ENCODE measurements at regions not wholly inside any gene's neighbourhood (a gene's known extent, or its start where the extent isn't known, plus 50 kb on each side); places are given as distances from the start of the nearest gene placed in this dataset.

DNA sequence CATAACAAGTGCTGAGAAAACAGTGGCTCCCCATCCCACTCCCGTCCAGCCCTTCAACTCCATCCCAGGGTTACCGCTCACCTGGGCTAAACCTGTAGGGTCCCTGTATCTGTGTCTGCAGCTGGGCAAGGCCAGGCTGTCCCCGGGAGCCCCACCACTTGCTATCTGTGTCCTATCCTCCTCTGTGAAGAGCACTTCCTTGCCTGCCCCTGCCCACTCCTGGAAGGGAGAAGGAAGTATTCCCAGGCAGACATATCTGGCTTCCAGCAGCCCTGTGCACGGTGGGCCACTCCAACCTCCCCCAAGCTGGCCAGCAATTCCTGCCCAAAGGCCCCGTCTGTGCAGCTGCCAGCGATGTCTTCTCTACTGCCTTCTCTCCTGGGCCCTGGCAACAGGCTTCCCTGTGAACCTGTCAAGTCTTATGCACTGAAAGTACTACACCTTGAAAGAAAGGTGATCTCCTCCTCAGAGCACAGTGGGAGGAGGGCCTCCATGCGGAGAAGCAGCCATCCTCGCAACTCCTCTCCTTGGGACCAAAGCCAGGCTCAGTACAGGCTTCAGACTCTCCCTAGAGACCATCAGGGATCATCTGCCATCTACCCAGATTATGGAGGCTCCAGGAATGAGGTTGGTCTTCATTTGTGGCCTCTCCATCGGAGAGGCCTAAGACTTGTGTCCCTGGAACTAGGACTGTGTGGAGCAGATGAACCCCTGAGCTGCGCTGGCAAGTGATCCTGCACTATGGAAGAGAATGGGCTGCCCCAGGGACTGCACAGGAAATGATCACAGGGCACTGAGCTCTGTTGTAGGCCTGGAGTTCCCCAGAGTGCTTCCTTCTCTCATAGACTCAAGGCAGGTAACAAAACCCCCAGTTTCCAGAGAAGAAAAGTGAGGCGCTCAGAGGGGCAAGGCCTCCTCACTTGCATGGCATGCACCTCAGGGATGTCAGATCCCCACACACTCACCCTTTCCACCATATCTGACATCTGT is 663.6 kb downstream of the BCL11B start:
- peak; percentile 50 for DNase-seq

DNA sequence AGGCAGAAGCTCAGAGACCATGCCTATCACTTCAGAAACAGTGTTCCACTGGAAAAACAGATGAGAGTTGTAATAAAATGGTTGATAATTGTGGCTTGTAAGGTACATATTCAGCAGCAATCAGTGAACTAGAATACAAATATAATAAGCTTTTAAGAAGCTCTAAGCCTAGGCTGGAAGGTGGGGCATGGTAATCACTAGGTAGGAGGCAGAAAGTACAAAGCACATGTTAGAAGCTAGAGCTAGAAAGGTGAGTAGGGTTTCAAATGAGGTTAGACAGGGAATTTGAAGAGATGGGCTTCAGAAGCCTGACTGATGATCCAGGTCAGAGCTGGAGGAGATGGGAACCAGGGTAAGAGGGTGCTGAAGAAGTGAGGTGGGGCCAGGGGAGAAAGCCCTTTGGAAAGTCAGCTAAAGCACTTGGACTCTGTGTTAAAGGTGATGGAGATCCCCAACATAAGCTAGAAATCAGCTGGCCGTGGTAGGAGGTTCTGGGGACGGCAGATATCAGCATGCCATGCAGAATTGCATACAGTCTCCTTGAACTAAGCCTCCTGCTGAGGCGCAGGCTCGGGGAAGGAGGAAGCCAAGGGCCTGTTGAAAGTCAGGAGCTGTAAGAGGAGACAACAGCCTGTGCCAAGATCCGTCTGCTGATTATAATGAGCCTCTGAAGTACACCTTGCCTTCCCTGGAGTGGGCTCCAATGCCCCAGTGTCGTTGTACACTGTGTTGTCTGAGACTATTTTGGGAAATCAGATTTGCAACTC is 659.4 kb downstream of the BCL11B start:
- peak; percentile 99 for DNase-seq

DNA sequence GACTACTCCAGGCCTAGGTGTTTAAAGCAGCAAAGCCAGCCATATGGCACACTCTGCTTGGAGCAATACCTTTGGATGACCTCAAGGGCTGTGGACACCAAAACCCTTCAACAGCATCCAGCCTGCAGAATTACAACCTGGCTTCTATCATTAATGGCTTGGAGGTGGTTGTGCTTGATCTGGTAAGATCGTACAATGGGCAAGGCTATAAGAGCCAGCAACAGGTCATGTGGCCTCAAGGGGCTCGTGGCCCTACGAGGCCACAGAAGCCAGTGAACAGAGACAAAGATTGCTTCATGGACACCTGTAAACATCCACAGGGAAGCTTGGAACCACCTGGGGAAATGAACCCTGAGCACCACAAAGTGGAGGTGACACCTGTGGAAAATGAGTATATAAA is 657.3 kb downstream of the BCL11B start:
- DNase-seq = no peak

DNA sequence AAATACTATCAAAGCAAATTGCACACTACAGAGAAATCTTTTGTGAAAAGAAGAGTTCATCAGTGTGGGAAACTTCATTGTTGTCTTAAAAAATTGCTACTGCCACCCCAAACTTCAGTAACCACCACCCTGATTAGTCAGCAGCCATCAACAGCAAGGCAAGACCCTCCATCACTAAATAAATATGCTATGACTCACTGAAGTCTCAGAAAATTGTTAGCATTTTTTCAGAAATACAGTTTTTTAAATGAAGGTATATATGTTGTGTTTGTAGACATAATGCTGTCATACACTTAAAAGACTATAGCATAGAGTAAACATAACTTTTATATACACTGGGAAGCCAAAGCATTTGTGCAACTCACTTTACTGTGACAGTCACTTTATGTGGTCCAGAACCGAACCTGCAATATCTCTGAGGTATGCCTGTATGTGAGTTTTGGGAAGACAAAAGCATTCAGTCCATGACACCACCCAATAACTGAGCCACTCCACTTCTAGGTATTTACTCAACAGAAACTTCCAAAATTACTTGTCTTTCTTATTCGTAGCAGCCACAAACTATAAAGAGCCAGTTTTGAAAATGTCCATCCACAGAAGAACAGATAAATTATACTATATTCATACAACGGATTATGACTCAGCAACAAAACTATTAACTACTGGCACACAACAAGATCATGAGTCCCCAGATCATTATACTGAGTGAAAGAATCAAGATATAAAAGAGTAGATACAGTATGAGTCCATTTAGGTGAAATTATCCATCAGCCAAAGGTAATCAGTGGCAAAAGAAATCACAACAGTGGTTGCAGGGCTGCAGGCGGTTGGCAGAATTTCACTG is 649.6 kb downstream of the BCL11B start:
- no peak for DNase-seq

DNA sequence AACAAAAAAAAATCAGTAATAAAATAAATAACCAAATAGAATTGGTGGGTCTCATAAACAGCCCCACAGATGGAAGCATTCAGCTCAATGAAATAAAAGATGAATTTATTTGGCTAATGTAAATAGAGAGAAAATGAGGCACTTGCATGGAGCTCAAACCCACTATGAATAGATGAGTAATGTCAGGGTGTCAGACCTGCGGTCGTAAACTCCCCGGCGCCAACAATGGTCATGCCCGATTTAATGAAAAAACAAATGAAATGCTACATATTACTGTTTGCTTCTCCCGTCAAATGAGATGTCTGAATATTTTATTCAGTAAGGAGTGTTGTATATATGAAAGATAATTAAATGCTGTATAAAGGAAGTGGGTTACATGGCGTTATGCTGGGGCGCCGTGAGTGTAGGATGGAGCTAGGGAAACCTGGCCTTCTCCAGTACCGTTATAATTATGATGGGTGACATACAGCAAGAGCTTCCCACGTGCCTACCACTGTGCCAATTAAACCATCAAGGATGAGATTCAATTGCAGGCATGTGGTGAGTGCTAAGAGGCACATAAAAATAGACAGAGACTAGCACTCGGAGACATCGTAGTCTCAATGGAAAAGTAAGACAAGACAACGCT is 648.1 kb downstream of the BCL11B start:
- DNase-seq = peak; percentile 38

DNA sequence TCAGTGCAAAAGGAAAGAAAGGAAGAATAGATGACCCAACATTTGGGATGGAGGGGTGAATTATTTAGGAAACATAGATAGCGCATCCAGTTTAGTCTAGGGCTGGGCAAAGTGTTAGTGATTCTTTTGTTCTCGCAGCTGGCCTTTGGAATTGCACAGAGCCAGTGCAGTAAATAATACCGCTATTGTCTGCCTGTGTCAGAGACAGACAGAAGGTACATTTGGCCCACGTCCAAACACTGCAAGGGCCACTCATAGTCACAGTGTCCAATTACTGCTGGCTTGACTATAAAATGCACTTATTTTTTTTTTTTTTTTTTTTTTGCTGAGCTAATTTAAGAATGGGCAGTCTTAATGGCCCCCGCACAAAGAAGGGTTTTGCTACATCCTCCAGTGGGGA is 638.6 kb downstream of the BCL11B start:
- DNase-seq = peak; percentile 97

DNA sequence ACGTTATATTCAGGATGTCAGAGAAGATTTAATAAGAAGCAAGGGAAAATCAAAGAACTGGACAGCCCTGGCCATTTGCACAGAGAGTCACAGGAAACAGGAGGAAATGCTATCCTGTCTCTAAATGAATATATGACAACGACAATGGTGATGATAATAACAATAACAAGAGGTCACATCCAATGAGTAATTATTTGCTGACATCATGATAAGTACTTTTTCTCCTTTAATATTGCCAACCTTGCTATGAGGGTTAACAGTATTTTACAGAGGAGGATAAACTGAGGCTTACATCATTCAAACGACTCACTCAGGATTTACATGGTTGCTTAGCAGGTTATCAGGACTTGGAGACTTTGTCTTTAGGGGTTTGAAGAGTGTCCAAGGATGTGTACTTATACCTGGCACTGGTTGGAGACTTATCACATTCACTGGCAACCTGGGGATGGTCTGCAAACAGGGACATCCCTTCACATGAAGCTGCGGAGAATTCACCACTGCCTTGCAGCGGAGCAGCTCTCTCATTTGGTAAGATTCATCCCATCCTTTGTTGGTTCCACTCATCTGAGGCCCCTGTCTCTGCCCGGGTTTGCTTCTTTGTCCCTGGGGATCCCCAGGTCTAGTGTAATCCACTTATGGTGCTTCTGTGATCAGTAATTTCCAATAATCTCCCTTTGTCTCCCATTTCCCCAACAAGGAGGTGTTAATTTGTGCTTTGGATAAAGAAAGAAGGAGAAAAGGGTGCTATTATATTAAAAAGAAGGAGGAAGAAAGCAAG is 637.8 kb downstream of the BCL11B start:
- peak; percentile 67 for DNase-seq

- DNase-seq = no peak
These were observed 633.6 kb downstream of the BCL11B start for GRCh38 chr14:98638366-98638765.

- DNase-seq = no peak
These were observed 624.2 kb downstream of the BCL11B start for GRCh38 chr14:98647754-98648153.

DNA sequence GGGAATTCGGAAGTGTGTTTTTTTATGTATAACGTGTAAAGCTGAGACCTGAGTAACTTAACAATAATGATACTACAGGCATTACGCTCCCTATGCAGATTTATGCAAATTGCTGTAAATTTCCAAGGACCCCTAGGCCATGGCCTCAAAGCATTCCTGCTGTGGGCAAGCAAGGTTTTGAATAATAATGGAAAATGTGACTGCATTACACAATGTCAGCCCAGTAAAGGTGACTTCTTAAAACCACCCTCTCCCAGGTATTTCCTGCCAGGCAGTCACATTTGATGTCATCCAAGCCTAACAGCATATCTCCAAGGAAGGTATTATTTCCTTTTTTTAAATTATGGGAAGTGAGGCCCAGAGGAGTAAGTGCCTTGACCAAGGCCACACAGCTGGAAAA is 621.0 kb downstream of the BCL11B start:
- DNase-seq = no peak

- no peak for DNase-seq
These were observed 607.0 kb downstream of the BCL11B start for GRCh38 chr14:98665007-98665406.

DNA sequence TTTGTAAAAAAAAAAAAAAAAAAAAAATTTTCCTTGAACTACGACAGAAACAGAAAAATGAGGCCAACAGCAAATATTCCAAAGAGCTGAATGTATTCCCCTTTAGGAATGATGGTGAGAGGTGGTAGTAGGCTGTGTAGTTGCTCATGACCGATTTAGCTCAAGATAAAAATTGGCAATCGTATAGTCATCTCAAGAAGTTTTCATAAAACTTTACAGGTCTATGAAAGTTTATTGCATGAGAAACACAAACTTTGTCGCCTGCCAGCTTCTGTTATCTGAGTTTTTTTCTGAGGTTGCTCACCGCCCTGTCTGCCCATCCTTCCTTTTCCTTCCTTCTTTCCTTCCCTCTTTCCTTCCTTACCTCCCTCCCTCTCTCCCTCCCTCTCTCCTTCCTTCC is 605.5 kb downstream of the BCL11B start:
- DNase-seq = no peak

- DNase-seq = no peak
These were observed 590.0 kb downstream of the BCL11B start for GRCh38 chr14:98682033-98682432.

DNA sequence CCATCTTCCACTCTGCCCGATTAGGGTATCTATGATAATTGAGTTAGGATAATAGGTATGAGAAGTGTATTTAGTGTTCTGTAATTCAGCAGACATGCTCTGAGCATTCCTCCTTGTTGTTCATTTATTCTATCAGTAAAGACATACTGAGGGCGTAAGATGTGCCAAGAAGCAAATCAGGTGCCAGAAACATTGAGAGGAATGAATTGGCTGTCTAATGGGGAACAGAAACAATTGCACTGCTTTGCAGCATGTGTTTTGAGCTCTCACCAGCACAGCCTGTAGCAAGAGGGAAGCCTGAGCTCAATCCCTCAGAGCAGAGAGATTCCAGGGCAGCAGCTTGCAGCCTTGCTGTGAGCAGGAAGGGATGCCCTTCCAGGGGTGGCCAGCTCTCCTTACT is 589.3 kb downstream of the BCL11B start:
- DNase-seq = no peak

GRCh38 chr14:98684468-98684867 is 587.5 kb downstream of the BCL11B start:
- DNase-seq = no peak

DNA sequence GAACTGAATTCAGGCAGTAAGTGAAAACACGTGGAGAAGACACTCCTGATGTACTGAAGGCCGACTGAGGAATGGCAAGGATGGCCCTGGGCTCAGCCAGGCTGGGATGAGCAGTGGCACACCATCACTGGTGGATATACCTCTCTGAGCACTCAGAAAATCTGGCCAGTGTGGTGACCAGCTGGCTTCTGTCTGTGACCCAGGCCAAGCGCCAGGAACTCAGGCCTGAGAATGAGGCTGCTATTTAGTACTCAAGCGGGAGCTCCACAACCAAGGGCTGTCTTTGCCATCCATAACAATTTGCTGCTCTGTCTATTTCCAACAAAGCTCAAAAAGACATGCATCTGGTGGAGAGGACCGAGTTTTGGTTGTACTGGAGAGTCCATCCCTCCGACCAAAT is 586.3 kb downstream of the BCL11B start:
- DNase-seq = no peak

GRCh38 chr14:98688446-98688845 is 583.6 kb downstream of the BCL11B start:
- DNase-seq = no peak

- no peak for DNase-seq
These were observed 582.0 kb downstream of the BCL11B start for GRCh38 chr14:98689951-98690350.

DNA sequence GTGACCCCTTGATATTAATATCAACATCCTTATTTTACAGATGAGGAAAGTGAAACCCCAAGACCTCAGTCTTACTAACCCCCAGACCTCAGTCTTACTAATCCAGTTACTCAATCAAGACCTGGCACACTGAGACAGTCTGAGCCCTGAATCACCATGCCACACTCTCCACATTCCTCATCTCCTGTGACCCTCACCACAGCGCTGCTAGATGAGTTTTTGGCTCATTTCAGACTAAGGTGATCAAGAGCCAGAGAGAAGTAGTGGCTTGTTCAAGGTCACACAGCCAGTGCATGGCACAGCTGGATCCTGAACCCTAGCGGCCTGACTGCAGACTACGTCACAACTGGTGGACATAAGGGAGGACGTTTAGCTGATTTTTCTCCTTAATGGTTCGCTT is 579.2 kb downstream of the BCL11B start:
- DNase-seq = no peak

GRCh38 chr14:98694541-98694940 is 577.5 kb downstream of the BCL11B start:
- DNase-seq = no peak

GRCh38 chr14:98695809-98696208 is 576.2 kb downstream of the BCL11B start:
- no peak for DNase-seq

GRCh38 chr14:98698341-98698740 is 573.7 kb downstream of the BCL11B start:
- DNase-seq = no peak
